ENCODE measurements at regions not wholly inside any gene's neighbourhood (a gene's known extent, or its start where the extent isn't known, plus 50 kb on each side); places are given as distances from the start of the nearest gene placed in this dataset.
"Not testable (repeated sequence)": the region's sequence is repeated elsewhere in the genome, so short reads cannot be mapped to it uniquely, and the experiment has no call there.

DNA sequence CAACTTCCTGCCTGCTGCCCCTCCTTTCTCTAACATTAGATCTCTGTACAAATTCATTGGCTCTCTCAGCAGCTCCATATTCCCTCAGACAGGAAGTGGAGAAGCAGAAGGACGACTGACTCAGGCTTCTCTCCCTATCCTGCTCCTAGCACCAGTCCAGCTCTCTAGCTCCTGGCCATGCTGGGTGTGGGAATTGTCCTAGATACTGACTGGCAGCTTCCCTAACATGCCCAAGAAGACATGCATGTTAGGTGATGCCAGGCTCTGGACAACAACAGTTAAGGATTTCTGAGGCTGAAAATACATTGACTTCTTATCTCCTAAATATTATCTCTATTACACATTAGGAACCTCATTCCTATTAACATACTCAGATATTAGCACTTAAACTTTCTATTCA lies 292.9 kb downstream of the IKZF2 start:
- DNase-seq = no peak

DNA sequence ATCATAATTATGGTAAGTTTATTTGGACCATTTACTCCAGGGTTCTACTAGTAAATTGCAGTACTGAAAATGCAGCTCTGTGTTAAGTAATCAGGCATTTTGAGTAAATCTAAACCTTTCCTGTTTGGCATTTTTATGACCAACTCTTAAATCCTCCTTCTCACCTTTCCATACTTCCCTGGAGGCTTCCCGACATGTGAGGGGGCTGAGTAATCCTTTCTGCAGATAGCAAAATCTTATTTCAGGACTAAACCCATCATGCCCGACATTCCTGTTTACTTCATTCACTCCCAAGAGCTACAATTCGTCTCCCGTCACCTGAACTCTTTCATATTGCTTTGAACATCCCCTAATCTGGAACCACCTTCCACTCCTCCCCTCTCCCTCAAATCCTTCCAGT lies 296.6 kb downstream of the IKZF2 start:
- no peak for DNase-seq

DNA sequence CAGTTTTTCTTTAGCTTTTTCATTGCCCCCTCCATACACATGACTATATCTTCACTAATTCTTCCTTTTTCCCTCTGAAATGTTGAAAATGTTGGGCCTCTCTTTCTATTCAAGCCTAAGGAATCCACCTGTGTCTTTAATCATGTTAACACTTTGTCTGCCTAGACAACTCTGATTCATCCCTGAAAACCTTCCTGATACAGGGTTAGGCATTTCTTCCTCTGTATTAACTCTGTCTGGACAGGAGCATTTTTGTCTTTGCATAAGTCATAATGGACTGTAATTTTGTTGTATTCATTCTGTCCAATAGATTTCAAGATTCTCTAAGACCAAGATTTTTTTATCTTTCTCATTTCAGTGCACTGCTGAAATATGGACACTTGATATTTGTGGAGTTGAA lies 297.3 kb downstream of the IKZF2 start:
- DNase-seq = no peak

DNA sequence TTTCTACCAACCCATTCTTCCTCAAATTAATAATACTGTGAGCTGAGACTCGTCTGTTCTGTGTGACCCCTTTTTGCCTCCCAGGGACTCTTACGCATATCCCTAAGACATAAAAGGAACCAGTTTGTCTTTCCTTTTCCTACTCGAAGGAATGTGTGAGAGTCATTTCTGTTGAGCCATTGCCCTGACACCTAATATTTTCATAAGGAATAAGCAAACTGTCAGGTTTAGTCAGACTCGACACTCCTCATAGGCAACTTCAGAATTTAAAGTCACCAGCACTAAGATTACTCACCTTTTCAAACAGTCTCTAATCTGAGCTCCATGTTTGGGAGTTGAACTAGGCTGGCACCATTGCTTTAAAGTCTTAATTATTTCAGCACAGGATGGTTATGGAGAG lies 305.5 kb downstream of the IKZF2 start:
- DNase-seq = no peak

DNA sequence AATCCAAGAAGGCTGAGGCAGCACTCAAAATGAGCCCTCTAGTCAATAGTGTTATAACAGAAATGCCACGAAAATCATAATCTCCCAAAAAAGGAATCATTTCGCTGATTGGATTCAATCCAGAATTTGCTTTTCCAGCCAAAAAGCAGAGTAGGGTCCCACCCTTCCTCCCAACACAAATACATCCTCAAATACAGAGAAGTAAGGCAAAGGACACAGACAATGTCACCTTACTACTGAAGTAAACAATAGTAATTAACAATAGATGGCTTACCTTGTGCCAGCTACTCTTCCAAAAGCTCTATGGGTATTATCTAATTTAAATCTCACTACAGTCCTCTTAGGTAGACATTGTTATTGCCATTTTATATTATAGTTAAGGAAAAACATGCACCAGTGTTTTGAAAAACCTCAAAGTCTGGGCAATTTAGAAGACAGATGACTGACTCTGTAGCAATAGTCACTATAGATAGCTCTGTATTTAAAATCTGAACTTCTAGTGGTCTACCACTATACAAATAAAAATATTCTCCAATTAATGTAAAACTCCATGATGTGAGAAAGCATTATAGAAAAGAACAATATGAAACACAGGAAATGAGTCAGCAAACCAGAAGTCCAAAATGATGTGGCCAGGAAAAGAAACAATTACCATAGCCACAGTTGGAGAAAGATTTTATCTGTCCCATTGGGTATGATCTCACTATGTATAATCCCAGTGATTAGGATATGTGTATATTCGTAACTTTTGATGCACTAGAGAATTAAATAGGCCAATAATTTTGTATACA lies 305.0 kb upstream of the ERBB4 start:
- DNase-seq = no peak

DNA sequence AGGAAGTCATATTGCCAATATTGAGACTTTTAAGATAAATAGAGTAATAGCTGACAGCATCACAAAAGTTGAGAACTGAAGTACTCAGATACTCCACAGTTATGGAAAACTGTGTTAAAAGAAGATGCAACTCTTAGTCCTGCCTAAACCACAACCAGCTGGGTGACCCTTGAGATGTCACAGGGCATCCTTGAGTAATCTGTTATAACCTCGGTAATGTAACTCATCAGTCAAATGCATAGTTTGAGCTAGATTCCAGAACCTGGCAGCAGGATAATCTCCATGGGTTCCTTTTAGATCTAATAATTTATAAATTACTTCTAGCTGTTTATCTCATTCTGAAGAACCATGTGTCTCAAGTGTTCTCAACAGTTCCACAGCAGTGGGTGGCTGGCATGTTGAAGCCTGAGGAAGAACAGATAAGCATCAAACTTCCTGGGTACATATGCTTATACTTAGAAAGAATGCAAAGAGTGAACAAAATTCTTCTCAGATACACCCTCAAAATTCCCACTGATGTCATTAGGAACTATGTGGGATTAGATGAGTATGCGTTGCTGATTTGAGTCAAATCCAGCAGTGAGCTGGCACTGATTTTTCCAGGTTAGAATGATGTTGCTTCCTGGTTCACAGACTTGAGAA lies 304.1 kb upstream of the ERBB4 start:
- DNase-seq = no peak

DNA sequence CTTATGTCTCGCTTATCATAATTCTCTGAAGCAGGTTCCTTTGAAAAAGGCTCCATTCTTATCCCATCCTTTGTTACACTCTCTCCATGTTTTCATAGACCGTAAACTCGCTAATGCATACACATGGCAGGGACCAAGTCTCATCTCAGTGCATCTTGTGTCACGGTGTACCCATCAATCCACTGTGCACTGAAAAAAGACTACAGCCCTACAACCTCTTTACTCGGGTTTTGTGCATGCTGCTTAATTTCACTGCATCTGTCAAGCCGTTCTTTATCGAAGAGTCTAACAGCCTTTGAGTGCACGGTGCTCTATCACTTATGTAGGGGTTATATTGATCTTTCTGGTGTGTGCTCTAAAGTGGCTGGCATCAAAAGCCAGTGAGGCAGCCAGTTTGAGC lies 302.9 kb upstream of the ERBB4 start:
- no peak for DNase-seq

DNA sequence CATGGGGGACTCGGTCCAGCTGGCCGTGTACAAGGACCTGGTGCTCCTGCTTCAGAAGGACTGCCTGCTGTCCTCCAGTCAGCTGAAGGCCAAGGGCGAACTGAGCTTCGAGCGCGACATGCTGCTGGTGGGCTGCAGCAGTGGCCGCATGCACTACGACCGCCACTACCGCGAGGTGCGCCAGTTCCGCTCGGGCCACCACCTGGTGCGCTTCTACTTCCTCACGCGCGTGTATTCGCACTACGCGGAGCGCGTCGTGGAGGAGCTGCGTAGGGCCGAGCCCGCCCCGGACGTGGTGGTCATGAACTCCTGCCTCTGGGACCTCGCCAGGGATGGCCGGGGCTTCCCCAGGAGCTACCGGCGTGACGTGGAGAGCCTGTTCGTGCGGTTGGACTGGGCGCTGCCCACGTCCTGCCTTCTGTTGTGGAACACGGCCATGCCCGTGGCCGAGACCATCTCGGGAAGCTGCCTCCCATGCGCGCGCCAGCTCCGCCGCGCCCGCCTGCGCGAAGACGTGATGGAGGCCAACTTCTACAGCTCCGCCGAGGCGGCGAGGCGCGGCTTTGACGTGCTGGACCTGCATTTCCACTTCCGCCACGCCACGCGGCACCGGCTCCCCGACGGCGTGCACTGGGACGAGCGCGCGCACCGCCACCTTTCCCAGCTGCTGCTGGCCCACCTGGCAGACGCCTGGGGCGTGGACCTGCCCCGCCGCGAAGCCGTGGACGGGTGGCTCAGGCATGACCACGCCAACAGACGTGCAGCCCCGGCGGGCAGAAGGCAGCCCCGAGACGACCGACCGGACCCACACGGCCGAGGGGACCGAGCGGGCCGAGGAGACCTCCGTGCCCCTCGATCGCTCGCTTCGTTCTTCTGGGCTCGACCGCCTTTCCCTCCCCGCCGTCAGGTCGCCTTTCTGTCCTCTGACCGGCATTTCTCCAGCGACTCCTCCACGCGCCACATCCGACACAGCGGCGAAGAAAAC lies 293.9 kb upstream of the ERBB4 start:
- no peak for DNase-seq

DNA sequence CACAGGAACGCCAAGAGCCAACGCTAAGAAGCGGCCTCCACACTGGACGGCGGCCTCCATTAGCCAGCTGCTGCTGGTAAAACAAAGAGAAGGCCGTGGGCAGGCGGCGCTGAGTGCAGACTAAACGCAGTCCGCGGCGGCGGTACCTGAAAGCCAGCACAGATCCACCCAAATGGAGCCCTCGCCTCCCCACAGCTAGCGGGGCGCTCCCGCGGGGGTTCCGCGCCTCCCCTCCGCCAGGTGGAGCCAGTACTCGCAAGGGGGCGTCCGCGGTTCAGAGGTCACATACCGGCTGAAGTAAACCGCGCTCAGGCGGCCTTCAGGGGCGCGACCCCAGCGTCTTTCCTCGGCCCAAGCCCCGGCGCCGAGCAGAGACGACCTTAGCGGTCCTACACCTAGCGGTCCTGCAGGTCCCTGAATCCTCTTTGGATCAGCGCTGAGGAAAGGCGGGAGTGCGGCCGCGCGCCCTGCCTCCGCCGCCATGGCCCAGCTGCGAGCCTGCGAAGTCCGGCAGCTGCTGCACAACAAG lies 293.1 kb upstream of the ERBB4 start:
- DNase-seq = no peak

DNA sequence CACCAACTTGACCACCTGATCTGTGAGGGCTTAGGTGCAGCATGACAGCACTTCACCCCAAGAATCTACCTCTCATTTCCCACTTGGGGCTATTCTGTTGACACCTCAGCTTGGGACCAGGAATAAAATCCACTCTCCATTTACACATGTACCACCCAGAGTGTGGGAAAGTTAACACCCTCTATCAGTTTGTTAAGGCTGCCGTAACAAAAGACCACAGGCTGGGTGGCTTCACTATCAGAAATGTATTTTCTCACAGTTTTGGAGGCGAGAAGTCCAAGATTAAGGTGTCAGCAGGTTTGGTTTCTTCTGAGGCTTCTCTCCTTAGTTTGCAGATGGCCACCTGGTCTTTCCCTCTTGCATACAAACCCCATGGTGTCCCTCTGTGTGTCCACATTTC lies 277.7 kb upstream of the ERBB4 start:
- no peak for DNase-seq

DNA sequence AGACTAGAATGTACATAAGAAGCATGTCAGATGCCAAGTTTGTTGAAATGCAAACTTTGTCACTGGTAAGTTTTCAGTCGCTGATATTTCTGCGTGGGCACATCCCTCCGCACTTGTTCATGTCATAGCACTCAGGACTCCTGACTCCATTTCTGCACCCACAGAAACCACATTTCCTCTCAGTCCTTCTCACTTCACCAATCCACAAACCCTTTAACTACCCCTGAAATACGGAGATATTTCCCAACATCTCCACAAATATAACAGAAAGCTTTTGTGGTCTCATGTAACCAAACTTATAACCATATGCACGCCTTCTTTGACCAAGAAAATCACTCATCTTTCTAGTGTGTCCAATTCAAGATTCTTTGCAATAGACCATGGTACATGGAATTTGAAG lies 276.9 kb upstream of the ERBB4 start:
- no peak for DNase-seq

DNA sequence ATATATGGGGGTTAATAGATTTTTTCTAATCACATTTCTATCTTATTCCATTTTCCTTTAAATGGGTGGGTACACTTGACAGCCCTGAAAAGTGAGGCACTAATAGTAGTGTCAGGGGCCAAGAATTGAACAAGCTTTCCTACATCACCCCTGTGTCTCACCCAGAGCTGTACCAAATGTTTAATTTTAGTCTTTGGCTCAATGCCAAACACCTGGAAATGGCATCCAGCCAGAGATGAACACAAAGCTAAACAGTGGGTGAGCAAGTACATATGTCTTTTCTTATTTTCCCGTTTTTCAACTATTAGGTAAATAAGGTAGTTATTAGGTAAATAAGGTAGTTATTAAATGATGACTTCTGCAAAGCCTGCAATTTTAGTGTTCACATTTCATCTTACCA lies 276.3 kb upstream of the ERBB4 start:
- no peak for DNase-seq

DNA sequence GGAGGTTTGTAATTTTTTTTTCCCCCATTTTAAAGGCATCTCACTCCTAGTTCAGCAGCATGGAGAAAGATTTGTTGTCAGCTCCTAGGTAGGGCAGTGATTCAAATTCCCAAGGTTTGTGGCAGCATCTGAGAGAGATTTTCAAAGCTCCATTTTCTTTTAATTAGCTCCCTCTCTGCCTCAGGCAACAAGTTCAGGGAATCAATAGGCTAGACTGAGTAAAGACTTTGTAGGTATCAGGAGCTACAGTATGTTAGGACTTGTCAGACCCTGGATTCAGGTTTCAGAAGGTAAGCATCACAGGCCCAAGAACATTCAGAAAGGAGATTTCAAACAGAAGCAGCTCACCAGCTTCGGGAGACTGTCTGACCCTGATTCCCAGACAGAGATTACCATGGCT lies 273.3 kb upstream of the ERBB4 start:
- no peak for DNase-seq

DNA sequence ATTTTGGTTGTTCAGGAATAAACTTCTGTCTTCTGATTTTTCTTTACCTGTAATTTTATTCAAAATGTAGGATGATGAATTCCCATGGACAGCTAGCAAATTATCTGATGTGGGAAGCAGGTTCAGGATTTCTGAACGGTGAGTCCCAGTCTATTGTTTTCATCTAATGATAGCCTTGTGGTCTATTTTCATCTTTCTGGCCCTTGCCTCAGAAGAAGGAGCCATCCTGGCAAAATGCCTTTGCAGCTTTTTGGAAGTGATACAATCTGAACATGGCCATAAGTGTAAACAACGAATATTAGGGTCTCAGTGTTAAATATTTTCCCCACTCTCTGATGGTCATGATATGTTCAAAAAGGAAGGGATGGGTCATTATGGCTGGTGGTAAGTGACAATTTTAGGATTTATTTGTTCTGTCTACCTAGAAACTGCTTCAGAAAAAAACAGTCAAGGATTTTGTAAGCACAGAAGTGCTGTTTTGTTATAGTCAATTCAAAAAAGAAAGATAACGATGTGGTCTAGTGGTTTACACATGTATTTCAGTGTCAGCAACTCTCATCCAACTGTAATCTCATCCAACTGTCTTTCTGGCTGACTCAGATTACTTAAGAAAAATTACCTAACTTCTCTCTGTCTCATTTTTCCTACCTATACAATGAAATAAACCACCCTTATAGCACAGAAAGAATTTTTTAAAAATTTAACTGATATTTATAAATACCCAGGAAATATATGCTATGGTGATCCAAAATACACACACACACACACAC lies 272.6 kb upstream of the ERBB4 start:
- DNase-seq = no peak

DNA sequence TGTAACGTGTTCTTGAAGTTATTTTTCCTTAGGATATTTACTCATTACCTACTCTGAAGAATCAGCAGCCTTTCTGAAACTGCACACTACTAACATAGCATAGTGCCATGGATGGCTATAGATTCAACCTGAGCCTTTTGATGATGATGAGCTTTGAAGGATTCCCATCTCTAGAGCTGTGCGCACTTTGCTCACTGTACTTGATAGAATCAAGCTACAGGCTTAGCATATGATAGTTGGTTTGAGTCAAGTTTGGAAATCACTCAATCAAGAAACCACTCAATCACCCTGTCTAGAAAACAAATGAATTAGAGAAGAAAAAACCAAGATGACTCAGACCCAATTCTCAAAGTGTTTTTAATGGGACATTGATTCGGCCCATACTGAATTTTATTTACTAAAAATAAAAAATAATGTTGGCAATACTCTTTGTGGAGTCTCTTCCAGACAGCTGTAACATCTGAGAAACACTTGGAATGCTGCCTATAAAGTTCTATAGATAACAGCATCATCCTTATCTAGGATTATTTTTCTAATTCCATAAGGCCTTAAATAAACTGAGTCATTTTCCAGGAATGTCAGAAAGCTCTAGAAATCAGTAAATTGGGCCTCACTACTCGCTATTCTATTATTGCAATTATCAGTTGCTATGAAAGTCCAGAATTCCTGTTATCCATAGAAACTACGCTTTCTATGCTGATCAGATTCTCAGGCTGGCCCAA lies 259.0 kb upstream of the ERBB4 start:
- DNase-seq = no peak

DNA sequence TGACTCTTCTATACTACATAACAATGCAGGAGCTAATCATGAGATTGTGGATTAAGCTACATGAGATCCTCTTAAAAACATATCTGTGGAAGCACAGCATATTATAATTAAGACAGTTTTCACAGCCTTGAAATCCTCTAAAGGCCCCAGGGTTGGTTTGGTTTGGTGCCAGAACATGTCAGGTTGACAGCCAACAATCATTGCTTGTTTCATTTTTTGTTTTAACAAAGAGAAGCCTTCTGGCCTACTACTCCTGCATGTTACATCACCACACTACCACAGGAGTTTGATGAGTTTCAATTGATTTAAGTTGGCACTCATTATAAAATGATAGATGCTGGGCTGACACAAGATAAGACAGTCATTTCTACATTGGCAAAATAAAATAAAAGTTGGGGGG lies 255.9 kb upstream of the ERBB4 start:
- no peak for DNase-seq

DNA sequence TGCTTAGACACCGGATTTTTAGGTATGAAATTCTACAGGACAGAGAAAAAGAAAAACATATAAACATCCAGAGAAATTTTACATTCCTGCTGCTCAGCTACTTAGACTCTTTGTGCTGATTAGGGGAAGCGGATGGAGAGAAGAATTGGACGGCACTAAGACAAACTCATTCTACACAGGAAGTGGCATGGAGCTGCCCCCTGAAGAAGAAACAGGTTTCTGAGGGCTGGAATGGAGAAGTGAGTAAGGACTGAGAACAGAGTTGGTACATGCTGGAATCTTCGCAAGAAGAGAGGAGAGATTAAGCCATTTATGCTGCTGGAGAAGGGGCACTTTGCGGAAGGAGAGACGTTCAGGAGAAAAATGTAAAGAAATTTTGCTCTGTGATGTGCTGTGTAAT lies 253.0 kb upstream of the ERBB4 start:
- DNase-seq = no peak

DNA sequence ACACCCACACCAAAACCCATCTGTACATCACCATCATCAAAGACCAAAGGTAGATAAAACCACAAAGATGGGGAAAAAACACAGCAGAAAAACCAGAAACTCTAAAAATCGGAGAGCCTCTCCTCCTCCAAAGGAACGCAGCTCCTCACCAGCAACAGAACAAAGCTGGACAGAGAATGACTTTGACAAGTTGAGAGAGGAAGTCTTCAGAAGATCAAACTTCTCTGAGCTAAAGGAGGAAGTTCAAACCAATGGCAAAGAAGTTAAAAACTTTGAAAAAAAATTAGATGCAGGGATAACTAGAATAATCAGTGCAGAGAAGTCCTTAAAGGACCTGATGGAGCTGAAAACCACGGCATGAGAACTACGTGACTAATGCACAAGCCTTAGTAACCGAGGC lies 247.5 kb upstream of the ERBB4 start:
- DNase-seq = not testable (repeated sequence)

DNA sequence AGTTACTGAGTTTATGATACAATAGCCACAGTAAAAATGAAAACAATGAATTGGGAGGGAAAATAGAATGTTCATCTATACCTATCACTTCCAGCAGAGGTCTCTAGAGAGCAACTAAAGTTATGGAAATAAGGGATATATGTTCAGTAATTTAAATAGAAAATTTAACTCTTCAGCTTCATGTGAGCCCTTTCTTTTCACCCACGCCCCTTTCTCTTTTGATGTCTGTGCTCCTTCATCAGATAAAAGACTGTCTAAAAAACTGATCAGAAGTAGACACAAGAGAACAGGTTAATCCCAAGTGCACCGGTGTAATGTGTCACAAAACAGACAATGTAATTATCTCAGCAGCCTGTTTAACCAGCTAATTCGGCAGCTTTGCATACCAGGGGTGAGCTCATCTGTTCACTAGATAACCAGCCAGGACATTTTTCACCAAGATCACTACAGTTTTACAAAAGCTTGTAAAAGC lies 238.5 kb upstream of the ERBB4 start:
- peak; percentile 8 for DNase-seq

DNA sequence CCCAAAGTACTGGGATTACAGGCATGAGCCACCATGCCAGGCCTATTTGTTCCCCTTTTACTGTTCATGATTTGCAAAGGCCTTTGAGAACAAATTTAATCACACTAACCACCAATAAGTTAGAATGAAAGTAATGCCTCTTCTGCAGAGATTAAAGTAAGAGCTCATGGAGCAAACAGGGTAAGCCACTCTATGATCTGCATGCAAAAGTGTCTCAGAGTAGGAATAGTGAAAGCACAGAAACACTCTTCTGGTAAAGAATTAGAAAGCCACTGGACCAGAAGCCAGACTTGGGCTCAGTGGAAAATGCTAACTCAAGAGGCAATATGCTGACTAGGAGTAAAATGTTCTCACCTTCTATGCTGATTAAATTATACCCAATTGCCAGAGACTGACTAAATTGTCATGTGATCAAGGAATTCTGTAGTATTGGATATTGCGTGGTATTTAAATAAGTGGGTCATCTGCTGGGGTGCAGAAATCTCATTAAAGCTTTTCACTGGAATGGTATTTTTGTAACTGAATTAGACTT lies 235.3 kb upstream of the ERBB4 start:
- DNase-seq = no peak

DNA sequence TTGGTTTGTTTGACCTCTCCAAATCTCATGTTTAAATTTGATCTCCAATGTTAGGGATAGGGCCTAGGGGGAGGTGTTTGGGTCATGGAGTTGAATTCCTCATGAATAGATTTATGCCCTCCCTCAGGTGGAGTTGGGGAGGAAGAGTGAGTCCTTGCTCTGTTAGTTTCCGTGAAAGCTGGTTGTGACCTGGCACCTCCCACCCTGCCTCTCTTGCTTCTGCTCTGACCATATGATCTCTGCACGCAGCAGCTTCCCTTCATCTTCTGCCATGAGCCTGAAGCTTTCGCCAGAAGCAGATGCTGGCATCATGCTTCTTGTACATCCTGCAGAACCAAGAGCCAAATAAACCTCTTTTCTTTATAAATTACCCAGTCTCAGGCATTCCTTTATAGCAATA lies 231.6 kb upstream of the ERBB4 start:
- DNase-seq = no peak
